ENCODE measurements at regions not wholly inside any gene's neighbourhood (a gene's known extent, or its start where the extent isn't known, plus 50 kb on each side); places are given as distances from the start of the nearest gene placed in this dataset.

DNA sequence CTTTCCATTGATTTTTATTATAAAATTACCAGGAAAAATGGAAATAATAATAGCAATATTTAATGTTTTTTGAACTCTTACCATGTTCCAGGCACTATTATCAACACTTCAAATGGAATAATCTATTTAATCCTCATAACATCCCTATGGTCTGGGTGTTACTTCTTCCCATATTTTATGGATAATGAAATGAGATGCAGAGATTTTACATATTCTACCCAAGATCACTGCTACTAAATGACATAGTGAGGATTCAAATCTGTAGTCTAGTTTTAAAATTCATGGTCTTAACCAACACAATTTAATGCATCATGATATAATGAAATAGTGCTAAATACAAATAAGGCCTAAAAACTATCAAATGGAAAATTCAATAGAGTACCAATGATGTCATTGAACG, 70.4 kb upstream of the COL3A1 start:
- DNase-seq (ENCODE audit: low read depth in 1 of 2, low spot score in 1 of 2), result no peak
- H3K36me3 ChIP-seq, result no peaks in the 10 kb centered on the region
- H3K27ac ChIP-seq, result no peak overlapping the region
- H3K9me3 ChIP-seq (ENCODE audit: low read depth), result no peaks in the 10 kb centered on the region
- H3K4me1 ChIP-seq (ENCODE audit: low read depth), result no peaks in the 10 kb centered on the region
- TF ChIP-seq, protein P1, sequence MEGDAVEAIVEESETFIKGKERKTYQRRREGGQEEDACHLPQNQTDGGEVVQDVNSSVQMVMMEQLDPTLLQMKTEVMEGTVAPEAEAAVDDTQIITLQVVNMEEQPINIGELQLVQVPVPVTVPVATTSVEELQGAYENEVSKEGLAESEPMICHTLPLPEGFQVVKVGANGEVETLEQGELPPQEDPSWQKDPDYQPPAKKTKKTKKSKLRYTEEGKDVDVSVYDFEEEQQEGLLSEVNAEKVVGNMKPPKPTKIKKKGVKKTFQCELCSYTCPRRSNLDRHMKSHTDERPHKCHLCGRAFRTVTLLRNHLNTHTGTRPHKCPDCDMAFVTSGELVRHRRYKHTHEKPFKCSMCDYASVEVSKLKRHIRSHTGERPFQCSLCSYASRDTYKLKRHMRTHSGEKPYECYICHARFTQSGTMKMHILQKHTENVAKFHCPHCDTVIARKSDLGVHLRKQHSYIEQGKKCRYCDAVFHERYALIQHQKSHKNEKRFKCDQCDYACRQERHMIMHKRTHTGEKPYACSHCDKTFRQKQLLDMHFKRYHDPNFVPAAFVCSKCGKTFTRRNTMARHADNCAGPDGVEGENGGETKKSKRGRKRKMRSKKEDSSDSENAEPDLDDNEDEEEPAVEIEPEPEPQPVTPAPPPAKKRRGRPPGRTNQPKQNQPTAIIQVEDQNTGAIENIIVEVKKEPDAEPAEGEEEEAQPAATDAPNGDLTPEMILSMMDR (IDR thresholded peaks at IDR 0.05; ENCODE audit: low read depth, low read length), result no peak
- H3K4me3 ChIP-seq, result no peak overlapping the region
- H3K27me3 ChIP-seq, result no peaks in the 10 kb centered on the region

- Histone ChIP-seq H3K9me3 (ENCODE audit: low read depth) (no peaks in the 10 kb centered on the region), H3K4me3 (no peak overlapping the region), H3K27me3 (no peaks in the 10 kb centered on the region), H3K27ac (no peak overlapping the region), H3K36me3 (no peaks in the 10 kb centered on the region), H3K4me1 (ENCODE audit: low read depth) (no peaks in the 10 kb centered on the region)
- TF ChIP-seq, protein P1 (IDR thresholded peaks at IDR 0.05; ENCODE audit: low read depth, low read length), result no peak
- DNase-seq (ENCODE audit: low read depth in 1 of 2, low spot score in 1 of 2), result no peak
Observed at GRCh38 chr2:188909036-188909435, 65.1 kb upstream of the COL3A1 start.

- Histone ChIP-seq H3K27ac (no peak overlapping the region), H3K4me1 (ENCODE audit: low read depth) (no peaks in the 10 kb centered on the region)
- no peak for DNase-seq (ENCODE audit: low read depth in 1 of 2, low spot score in 1 of 2)
Observed at GRCh38 chr2:188916736-188917135, 57.4 kb upstream of the COL3A1 start.

DNA sequence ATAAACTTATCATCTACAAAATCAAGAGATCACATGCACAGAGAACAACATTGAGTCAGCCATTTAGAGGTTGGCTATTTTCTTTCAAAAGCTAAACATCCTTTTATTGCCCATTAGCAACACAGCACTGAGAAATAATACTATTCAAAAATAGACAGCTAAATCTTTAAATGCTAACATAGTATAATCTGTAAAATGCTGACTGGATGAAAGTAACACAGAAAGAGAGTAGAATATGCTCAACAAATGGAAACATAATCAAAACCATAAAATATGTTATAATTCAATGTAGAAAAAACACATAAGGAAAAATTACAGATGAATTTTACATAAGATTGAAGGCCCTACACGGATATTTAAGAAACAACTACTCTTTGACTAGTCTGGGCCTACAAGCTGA, 56.5 kb upstream of the COL3A1 start:
- TF ChIP-seq, protein P1 (IDR thresholded peaks at IDR 0.05; ENCODE audit: low read depth, low read length), result no peak
- Histone ChIP-seq H3K4me1 (ENCODE audit: low read depth) (no peaks in the 10 kb centered on the region), H3K27ac (no peak overlapping the region)

More at GRCh38 chr2:188916736-188917135, 57.4 kb upstream of the COL3A1 start:
- Histone ChIP-seq H3K27me3 (no peaks in the 10 kb centered on the region), H3K4me3 (no peak overlapping the region), H3K9me3 (ENCODE audit: low read depth) (no peaks in the 10 kb centered on the region), H3K36me3 (no peaks in the 10 kb centered on the region)
- TF ChIP-seq, protein P1 (IDR thresholded peaks at IDR 0.05; ENCODE audit: low read depth, low read length), result no peak

DNA sequence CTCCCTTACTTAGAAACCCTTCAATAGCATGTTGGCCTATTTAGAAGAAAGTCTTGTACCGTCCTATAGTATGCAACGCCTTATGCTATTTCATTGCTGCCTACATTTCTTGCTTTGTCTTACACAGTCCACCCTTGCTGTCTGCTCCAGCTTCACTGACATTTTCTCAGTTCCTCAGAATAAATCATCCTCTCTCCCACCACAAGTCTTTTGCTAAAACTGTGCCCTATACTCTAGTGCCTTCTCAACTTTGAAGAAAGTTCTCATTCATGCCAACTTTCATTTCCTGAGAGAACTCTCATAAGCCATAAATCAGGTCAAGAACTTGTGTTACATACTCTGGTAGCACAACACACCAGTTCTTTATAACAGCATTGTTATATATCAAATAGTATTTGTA, 54.3 kb upstream of the COL3A1 start:
- Histone ChIP-seq H3K27ac (no peak overlapping the region), H3K36me3 (no peaks in the 10 kb centered on the region), H3K4me1 (ENCODE audit: low read depth) (no peaks in the 10 kb centered on the region), H3K4me3 (no peak overlapping the region), H3K9me3 (ENCODE audit: low read depth) (no peaks in the 10 kb centered on the region), H3K27me3 (no peaks in the 10 kb centered on the region)
- DNase-seq (ENCODE audit: low read depth in 1 of 2, low spot score in 1 of 2), result no peak
- TF ChIP-seq, protein P1 (IDR thresholded peaks at IDR 0.05; ENCODE audit: low read depth, low read length), result no peak

More for the DNA sequence above, 56.5 kb upstream of the COL3A1 start:
- H3K9me3 ChIP-seq (ENCODE audit: low read depth), result no peaks in the 10 kb centered on the region
- DNase-seq (ENCODE audit: low read depth in 1 of 2, low spot score in 1 of 2), result no peak
- no peak overlapping the region for H3K4me3 ChIP-seq
- H3K27me3 ChIP-seq, result no peaks in the 10 kb centered on the region
- no peaks in the 10 kb centered on the region for H3K36me3 ChIP-seq

DNA sequence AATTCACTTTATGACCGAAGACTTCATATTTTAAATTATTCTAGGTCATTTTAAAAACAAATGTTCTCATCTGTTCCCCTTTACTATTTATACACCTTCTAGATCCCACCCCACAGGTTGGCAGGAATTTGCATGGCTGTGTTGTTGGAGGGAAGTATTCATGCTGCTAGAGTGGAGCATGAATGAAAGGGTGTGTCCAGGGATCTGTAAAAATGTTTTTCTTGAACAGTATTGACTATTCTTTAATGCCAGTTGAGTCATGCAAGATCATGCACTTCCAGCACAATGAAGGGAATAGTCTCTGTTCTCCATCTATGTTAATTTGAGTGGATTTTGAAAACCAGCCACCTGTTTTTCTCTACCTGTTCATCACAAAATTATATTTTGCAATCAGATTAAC, 52.0 kb upstream of the COL3A1 start:
- Histone ChIP-seq H3K27ac (no peak overlapping the region), H3K27me3 (no peaks in the 10 kb centered on the region), H3K4me3 (no peak overlapping the region), H3K4me1 (ENCODE audit: low read depth) (no peaks in the 10 kb centered on the region), H3K9me3 (ENCODE audit: low read depth) (no peaks in the 10 kb centered on the region), H3K36me3 (no peaks in the 10 kb centered on the region)
- no peak for DNase-seq (ENCODE audit: low read depth in 1 of 2, low spot score in 1 of 2)
- TF ChIP-seq, protein P1 (IDR thresholded peaks at IDR 0.05; ENCODE audit: low read depth, low read length), result no peak

Data from cardiac muscle cell (in vitro differentiated cells and primary cell).